Omental fat pad (tissue), 3 donors: ENCODE measurements at regions not wholly inside any gene's neighbourhood (a gene's known extent, or its start where the extent isn't known, plus 50 kb on each side); places are given as distances from the start of the nearest gene placed in this dataset.
"Not testable (repeated sequence)": the region's sequence is repeated elsewhere in the genome, so short reads cannot be mapped to it uniquely, and the experiment has no call there.

ENCODE experiments used
- ATAC-seq: fragments of 150-250 bp; one replicate; pipeline ENCODE4 v1.9.1; 2016; ENCODE audit warnings: mild to moderate bottlenecking, moderate library complexity; ENCODE audit not compliant: low FRiP score
- DNase-seq: peaks from one replicate; pipeline ENCODE4 v3.0.0-alpha.2; 2019; ENCODE audit warnings: low spot score
- TF ChIP-seq, protein P1 (sequence below), 3 donors: fragments of 450-650 bp; IDR thresholded peaks; one replicate each; pipeline ENCODE4 v1.5.1; 2016 to 2017; ENCODE audit warnings: antibody characterized with exemption in 3 of 3, mild to moderate bottlenecking in 3 of 3, moderate library complexity in 2 of 3

DNA sequence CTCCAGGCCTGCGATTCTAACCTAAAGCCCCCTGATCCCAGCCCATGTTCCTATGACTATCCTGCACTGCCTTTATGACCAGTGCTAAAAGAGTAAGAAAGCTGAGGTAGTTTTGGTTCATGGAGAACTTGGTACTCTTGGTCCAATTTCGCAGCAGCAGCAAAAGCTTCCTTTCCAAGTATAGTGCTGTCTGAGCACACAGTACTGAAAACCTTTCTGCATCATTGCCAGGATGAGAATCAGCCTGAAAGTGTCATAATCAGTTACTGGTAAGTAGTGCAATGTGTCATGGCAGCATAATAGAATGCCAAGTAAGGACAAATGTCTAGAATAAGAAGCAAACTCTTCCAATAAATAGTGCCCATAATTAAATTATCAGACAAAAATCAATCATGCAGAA is 889.6 kb upstream of the ADGRL4 start:
- TF ChIP-seq, protein P1, sequence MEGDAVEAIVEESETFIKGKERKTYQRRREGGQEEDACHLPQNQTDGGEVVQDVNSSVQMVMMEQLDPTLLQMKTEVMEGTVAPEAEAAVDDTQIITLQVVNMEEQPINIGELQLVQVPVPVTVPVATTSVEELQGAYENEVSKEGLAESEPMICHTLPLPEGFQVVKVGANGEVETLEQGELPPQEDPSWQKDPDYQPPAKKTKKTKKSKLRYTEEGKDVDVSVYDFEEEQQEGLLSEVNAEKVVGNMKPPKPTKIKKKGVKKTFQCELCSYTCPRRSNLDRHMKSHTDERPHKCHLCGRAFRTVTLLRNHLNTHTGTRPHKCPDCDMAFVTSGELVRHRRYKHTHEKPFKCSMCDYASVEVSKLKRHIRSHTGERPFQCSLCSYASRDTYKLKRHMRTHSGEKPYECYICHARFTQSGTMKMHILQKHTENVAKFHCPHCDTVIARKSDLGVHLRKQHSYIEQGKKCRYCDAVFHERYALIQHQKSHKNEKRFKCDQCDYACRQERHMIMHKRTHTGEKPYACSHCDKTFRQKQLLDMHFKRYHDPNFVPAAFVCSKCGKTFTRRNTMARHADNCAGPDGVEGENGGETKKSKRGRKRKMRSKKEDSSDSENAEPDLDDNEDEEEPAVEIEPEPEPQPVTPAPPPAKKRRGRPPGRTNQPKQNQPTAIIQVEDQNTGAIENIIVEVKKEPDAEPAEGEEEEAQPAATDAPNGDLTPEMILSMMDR (IDR thresholded peaks at IDR 0.05) = no peak
- DNase-seq (no peak), ATAC-seq (no peak)

DNA sequence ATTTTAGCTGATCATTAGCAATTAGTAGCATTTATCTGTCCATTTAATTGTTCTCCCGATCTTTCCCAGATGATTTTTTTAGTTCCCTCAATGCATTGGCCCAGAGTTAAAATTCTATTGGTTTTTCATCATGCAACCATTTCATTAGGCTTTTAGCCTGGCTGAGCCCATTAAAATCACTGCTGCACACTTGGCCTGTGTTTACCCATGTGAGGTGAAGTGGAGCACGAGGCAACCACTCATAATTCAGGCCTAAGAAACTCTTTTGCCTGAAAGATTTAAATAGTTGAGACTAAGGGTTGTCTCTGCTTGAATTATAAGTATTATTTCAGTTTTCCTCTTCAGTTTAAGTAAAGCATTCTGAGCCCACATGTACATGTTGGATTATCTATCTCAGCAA is 889.0 kb upstream of the ADGRL4 start:
- DNase-seq = no peak
- ATAC-seq = no peak
- TF ChIP-seq, protein P1 (IDR thresholded peaks at IDR 0.05) = no peak

DNA sequence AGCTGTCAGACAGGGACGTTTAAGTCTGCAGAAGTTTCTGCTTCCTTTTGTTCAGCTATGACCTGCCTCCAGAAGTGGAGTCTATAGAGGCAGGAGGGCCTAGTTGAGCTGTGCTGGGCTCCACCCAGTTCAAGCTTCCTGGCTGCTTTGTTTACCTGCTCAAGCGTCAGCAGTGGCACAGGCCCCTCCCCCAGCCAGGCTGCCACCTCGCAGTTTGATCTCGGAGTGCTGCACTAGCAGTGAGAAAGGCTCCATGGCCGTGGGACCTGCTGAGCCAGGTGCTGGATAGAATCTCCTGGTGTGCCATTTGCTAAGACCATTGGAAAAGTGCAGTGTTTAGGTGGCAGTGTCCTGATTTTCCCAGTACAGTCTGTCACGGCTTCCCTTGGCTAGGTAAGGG is 887.6 kb upstream of the ADGRL4 start:
- not testable (repeated sequence) for DNase-seq, ATAC-seq

DNA sequence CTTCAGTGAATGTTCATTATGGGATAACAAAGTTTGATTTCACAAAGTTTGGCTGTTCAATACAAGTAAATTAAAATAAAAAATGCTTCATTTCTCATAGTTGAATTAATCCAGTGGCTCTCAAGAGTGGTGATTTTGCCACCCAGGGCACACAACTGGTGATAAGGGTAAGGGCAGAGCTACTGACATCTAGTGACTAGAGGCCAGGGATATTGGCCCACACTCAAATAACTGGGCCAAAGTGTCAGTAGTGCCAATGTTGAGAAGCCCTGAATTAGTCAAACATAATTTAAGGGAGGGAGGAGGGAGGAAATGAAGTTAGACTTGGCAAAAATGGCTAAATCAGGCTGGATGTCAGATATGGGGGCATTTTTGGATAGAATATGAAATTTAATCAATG is 880.5 kb upstream of the ADGRL4 start:
- ATAC-seq (no peak), DNase-seq (no peak)
- TF ChIP-seq, protein P1 (IDR thresholded peaks at IDR 0.05) = no peak

DNA sequence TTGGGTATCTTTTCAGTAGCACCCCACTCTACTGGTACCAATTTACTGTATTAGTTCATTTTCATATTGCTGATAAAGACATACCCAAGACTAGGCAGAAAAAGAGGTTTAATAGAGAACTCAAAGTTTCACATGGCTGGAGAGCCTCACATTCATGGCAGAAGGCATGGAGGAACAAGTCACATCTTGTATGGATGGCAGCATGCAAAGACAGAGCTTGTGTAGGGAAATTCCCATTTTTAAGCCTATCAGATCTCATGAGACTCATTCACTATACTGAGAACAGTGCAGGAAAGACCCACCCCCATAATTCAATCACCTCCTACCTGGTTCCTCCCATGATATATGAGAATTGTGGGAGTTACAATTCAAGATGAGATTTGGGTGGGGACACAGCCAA is 878.6 kb upstream of the ADGRL4 start:
- ATAC-seq (no peak), DNase-seq (no peak)
- TF ChIP-seq, protein P1 (IDR thresholded peaks at IDR 0.05) = no peak

DNA sequence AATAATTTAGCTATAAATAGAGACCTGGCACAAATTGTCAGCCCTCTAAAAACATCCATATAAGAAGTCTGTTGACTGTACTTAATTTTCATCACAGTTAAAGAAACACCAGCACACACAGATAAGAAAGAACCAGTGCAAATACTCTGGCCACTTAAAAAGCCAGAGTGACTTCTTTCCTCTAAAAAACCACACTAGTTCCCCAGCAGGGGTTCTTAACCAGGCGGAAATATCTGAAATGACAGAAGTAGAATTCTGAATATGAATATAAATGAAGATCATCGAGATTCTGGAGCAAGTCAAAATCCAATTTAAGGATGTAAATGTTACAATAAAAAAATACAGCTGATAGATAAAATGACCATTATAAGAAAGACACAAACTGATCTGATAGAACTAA is 870.6 kb upstream of the ADGRL4 start:
- ATAC-seq = no peak
- TF ChIP-seq, protein P1 (IDR thresholded peaks at IDR 0.05) = no peak
- no peak for DNase-seq

DNA sequence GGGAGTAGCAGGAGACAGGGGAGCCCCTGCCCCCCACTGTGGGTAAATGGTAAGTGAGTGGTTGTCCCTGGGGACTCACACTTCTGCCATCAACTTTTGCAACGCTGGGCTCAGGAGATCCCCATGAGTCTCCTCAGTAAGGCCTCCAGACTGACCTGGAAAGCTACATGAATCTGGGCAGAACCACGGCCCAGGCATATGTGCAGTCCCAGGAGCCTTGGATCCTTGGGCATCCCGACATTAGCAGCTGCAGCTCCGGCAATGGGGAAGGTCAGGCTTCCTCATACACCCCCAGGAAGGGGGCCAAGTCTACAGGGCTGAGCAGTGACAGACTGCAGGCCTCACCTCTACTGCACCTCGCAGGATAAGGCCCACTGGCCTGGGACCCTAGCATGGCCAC is 868.7 kb upstream of the ADGRL4 start:
- TF ChIP-seq, protein P1 (IDR thresholded peaks at IDR 0.05) = no peak
- DNase-seq (no peak), ATAC-seq (no peak)

DNA sequence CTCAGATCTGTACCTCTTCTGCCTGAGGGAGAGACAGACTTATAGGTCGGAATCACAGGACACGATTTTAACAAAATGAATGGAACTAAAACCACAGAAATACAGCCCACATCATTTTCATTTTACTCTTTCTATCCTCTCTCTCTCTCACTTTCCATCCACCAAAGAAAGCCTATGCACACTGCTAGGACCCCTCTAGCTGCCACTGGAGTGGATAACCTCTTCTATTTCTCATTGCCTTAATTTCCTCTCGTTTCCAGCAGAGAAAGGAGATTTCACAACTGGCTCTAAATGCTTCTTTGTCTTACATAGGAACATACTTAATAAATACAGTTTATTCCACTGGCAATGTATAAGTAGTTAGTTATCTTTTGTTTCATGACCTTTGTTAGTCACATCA is 867.8 kb upstream of the ADGRL4 start:
- TF ChIP-seq, protein P1 (IDR thresholded peaks at IDR 0.05) = no peak
- DNase-seq = no peak
- no peak for ATAC-seq
